CD4-positive, alpha-beta T cell treated with Interleukin-4 for 4 hours (primary cell): ENCODE measurements at regions not wholly inside any gene's neighbourhood (a gene's known extent, or its start where the extent isn't known, plus 50 kb on each side); places are given as distances from the start of the nearest gene placed in this dataset.
A peak's percentile ranks its signal among the peaks of the same experiment; 100 is the strongest.

Source experiments
- DNase-seq: peaks from one replicate; pipeline ENCODE4 v3.0.0-alpha.2; 2020

DNA sequence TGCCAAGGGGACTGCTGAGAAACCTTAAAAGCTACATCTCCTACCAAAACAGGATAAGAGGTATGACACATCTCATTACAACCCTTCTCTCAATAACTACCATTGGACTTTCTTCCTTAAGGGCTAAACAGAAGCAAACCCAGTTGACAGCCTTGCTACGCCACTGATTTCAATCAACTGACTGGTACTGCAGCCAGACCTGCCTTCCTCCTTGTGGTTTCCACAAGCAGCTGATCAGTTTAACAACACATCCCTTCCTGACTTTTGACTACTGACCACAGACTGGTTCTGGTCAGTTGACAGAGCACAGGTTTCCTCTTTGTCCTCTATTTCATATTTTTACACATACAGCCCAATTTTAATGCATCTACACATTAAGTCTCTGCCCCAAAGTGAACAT lies 108.8 kb downstream of the ADAMTS1 start:
- DNase-seq, result no peak

DNA sequence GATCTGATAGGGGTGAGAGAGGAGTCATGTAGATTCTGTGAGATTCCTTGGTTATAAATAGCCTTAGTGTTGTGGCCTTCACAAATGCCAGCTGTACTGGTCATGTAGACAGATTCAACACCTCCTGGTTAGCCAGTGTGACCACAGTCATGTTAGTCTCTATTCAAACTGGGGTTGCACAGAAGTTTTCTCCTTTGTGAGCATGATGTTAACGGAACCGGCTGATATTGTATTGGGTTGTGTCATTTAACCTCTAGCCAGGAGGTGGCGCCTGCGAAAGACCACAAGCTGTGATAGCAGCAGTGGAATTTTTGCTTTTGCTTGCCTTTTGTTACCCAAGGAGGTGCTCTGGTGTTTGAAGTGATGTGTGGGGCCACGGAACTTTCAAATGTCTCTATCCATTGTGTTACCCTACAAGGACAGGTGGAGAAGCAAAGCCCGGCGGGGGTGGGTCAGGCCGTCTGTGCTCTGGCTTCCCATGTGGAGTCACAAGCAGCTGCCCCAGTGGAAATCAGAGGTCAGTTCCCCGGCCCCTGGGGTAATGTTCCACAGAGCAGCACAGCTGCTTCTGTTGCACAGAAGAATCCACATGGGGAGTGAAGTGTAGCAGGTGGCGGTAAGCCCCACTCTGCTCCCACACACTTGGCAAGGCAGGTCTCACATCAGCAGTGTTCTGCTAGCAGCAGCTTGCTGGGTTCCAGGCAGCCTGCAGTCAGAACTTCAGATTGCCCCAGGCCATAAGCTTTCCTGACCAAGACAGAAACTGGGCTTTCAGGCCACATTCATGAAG lies 112.6 kb downstream of the ADAMTS1 start:
- no peak for DNase-seq

DNA sequence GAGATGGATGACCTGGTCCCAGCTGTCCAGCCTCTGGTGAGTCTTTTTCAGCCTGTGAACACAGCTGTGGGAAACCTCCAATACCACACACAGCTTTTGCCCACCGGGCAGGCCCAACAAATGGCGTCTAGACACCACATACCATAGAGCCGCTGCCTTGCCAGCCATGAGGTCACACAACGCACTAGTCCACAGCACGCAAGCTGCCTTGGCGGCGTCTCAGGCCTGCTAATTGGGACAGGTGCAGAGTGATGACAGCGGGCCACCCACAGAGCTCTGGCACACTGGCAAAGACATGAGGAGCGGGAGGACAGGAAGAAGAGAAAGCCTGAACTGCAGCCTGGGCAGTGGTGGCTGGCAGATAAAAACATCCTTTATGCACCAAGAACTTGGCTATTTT lies 125.5 kb downstream of the ADAMTS1 start:
- no peak for DNase-seq

DNA sequence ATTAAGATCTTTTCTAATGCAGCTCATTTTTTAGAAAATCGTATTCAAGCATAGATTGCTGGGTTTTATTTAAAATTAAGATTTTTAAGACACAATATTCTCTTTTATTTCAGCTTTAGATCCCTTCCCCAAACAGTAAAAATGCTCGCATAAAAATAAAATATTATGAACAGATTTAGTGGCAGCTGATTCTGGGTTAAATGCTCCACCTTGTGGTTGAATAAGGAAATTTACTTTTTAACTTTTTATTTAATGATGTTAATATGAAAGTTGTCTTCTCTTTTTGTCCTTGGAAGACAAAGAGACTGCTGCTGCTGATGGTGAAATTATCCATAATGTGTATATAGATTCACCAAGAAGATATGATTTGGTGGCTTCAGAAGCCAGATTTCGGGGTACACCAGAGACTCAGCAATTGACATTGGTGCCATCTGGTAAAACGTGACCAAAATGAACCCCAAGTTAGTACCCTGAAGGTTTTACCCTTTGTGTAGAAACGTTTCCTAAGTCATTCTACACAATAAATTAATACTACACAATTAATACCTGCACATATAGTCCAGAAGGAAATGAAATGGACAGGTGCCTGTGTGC lies 128.0 kb downstream of the ADAMTS1 start:
- DNase-seq, result no peak

DNA sequence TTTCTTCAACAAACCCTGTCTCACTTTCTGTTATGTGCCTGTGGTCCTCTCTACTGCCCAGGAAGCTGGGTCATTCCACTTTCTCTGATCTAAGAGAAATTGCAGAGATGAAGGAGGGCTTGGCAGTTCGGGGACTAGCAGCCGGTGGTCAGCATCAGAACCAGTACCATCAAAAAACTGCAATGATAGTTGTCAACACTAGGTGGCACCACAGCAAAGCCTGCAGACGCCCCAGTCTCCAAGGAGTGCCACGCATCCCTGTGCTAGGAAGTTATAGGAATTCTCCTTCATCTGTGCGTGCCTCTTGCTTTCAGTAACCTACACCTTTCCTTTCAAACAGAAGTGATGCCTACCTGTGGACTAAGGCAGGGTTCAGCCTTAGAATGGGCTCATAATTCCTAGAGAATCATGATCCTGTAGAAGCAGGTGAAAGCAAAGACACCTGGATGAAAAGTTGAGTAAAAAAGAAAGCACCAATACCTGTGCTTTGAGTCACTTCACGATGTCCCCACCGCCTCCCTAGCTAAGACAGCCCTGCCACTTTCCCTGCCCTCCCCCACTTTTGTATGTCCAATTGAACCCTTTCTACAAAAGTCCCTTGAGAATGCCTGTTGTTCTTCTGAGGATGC lies 129.2 kb downstream of the ADAMTS1 start:
- DNase-seq, result peak; percentile 18

DNA sequence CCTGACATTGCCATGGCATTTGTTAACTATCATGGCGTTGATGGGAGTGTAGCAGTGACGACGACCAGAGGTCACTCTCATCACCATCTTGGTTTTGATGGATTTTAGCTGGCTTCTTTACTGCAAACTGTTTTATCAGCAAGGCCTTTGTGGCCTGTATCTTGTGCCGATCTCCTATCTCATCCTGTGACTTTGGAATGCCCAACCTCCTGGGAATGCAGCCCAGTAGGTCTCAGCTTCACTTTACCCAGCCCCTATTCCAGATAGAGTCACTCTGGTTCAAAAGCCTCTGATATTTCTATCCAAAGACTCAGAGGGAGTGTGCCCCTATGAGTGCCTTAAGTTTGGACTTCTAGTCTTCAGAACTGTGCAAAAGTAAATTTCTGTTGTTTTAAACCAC lies 130.1 kb downstream of the ADAMTS1 start:
- DNase-seq, result no peak

DNA sequence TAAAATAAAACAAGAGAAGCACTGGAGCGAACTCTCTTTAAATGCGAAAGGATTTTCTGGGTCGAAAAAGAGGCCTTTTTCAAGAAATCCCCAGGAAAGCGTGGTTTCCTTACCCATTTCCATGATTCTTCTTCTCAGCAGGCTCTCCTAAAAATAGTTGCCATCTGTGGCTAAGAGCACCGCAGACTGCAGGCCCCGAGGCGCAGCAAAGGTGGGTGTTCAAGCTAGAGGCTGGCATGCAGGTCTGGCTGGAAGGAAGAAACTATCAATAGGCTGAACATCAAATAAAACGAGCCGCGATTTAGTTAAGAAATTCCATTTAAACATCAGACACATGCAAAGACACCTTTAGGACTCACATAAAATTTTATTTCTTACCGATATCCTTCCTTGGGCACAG lies 135.1 kb downstream of the ADAMTS1 start:
- DNase-seq, result no peak

DNA sequence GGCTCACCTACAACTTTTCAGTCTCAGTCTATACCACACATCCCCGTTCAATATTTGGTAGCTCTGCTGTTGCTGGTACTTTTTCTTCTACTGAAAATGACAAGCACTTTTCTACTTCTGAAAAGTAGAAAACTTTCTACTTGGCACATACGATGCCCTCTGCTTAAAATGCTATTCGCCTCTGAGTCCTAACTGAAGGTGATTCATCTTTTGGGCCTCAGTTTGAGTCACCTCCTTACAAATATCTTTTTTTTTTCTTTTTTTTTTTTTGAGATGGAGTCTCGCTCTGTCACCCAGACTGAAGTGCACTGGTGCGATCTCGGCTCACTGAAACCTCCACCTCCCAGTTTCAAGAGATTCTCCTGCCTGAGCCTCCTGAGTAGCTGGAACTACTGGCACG lies 136.0 kb upstream of the CYYR1 start:
- no peak for DNase-seq

DNA sequence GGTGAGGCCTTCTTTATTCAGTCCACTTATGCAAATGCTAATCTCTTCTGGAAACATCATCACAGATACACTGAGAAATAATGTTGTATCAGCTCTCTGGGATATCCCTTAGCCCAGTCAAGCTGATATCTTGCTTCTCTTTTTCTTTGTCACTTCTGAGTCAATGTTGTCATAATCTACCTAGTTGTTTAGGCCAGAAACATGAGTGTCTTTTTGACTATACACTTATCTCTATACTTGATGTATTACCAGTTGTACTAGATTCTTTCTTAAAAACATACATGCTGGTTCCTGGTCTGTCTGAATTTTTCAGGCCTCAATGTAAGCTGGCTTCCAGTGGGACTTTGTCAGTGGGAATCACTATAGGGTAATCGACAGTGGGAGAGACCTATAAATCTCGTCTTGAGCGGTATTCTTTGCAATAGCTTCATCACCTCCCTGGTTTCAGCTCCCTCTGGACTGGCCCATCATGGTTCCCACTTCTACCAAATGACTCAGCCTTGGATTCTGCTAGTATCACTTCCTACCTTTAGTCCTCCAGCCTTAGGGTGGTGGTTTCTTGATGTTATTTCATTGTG lies 135.2 kb upstream of the CYYR1 start:
- no peak for DNase-seq

DNA sequence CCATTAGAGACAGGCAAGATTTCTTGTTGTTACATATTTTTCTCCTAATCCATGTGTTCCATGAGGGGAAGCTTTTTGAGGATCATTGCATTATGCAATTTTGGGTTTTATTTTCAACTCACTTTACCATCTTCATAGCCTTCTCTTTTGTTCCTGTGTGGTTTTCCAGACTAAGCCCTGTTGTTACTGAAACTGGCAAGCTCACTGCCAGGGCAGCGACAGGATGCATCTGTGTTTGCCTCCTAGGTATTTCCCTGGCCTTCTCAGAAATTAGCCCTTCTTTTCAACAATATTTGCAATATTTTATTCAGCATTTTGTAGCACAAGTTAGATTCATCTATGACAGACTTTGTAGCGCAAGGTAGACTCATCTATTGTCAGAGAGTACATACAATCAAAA lies 134.2 kb upstream of the CYYR1 start:
- DNase-seq, result no peak

DNA sequence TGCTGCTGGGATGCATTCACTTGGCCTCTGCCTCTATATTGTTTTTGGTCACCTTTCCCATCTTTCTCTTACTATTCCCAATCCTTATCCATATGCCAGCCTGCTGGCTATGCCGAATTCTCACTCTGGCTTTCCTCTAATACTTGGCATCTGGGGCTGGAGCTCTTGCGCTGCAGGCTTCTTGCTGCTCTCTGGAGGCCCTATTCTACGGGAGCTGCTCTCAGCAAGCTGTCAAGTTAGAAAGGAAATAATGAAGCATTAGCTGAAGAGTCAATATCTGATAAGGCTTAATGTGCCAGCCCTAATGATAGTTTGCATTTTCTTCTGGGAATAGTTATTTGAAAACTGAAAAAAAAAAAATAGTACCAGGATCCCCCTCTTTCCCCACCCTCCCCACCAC lies 125.3 kb upstream of the CYYR1 start:
- no peak for DNase-seq

DNA sequence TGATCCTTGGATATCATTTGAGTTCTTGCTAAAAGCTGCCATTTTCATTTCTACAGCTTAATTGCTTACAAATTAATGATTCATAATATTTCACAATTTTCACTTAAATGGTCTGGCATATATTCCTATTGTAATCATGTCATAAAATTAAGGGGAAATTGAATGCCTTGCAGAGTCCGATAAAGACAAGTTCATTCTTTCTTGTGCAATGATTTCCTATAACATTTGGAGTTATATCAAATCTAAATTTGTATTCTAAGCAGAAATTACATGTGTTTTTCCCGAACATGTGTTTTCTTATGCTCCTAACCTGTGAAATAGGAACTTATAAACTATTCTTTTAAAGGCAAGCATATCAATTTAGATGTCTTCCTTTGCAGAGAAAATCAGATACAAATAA lies 118.3 kb upstream of the CYYR1 start:
- no peak for DNase-seq

DNA sequence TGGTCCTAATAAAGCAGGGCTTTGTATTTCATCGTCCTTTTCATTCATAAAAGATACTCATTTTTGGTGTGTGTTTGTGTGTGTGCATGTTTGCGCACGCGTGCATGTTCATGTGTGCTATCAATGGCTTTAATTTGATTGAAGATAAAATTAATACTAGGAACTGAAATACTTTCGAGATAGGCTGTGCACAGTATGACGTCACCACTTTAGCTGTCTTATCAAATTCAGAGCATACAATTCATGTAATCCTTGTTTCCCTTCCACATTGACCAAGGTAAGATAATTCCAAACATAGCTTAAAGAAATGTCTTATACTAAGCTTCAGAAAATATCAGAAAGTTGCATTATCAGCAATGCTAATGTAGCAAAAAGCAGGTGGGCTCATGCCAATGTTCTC lies 113.6 kb upstream of the CYYR1 start:
- no peak for DNase-seq

DNA sequence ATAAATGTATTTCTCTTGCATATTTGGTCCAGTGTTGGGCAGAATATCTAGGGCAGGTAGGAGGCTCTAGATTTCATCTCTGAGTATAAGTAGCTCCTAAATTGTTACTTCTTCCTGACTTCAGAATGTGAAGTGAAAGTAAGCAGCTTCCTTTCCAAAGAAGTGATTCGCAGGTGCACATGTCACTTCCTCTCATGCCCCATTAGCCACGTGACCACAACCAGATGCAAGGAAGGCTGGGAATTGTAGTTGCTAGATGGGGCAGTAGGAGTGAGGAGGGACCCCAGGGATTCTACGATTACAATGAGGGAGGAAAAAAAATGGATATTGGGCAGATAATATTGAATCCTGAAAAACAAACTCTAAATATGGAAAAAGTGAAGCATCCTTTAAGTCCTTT lies 113.2 kb upstream of the CYYR1 start:
- peak; percentile 8 for DNase-seq

DNA sequence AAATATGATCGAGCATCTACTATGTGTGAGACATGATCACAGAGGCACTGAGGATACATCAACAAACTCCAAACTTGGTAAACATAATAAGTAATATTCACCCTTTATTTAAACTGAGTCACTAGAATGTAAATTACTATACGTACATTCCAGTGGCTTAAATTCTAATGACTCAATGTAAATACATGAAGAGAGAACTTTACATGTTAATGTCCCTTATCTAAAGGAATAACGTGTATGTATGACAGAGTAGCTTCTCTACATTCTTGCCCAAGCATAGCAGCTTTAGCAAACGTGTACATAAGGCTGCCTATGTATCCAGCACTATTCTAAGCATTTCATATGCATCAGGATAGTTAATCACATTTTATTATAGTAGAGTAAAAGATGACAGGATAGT lies 111.8 kb upstream of the CYYR1 start:
- DNase-seq, result no peak

DNA sequence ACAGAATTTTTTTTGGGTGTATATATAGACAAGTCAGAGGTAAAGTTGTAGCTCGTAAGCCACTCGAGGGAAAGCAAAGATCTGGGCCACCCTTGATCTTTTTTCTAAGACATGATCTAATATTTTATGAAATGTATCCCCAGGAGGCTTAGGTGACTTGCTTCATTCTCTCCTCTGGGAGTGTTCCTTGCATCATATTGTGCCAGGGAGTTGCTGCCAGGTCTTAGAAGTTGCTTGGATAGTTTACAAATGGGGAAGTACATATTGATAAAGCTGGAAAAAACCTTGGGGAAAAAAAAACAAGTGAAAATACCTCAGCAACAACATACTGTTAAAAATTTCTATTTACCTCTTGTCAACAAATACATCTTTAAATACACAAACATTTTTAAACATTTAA lies 110.9 kb upstream of the CYYR1 start:
- DNase-seq, result no peak

DNA sequence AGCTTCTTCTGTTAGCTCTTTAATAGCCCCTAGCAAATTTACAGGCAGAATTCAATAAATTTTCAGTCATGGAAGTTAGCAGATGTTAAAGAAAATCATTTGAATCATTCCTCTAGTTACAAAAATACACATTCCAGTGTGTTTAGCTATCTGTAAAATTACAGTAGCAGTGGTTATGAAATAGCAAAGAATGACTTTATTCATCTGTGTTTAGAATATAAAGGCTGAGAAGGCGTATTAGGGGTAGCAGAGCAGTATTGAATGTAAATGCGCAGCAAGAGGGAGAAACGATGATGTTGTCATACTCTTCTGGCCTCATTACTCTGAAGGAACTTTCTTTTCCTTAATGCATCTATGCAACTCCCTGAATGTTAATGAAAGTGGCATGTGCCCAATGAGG lies 106.2 kb upstream of the CYYR1 start:
- DNase-seq, result no peak

DNA sequence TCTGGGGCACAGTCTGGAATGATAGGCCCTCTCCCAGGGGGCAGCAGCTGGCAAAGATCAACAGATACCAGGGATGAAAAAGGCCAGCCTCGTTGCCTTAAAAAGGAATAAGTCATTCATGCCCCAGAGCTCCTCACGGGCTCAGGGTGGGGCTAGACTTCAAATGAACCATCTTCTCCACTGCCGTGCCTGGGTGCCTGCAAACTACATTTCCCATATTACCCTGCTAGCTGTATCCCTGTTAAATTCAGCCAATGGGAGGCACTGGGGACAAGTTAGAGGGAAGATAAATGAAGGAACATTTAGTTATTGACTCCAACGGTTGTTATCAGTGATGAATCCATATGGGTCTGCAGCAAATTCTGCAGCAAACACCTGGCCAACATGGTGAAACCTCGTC lies 101.2 kb upstream of the CYYR1 start:
- DNase-seq, result no peak

DNA sequence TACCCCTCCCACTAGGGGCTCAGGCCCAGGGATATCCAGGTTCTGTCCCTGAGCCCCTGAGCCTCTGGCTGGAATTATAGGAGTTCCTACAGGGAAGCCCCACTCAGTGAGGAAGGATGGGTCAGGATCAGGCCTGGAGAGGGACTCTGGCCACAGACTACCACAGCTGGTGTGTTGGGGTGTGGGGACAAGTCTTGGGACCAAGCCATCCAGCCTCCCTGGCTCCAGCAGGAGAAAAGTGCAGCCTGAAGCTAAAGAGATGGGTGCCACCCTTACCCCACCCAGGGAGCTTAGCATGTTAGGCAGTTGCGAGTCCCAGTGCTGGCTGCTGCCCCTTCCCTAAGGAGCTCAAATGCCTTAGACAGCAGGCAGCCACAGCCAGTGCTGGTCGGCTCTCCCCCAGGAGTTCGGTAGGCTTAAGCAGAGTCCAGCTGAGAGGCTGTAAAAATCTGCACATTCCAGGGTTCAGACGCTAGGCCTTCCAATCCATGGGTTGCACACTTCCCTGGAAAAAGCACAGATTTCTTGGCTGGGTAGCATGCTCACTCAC lies 96.2 kb upstream of the CYYR1 start:
- no peak for DNase-seq

DNA sequence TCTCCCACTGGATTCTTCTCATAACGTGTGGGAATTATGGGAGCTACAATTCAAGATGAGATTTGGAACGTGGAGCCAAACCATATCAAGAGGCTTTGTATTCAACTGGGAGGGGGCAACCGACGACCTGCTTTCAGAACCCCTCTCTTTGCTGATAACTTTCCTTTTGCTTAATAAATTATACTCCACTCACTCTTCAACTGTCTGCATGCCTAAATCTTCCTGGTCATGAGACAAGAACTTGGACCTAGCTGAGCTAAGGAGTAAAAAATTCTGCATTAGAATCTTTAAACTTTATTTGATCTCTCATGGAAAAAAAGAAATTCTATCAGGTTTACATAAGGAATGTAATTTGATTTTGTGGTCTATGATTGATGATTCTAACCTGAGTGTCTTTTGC lies 86.7 kb upstream of the CYYR1 start:
- DNase-seq, result no peak

DNA sequence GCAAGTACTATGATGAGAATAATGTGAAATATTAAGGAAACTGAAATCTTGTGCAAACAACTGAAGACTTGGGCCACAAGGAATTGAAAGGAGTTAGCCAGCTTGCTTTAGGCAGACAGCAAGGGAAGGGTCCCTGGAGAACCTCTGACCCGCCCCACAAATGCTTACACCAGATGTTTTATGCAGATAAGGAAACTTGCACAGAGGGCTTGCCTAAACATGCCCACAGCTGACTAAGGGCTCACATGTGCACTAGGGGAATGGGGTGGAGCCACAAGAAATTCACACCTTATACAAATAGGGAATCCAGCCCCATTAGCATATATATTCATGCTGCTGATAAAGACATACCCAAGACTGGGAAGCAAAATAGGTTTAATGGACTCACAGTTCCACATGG lies 86.1 kb upstream of the CYYR1 start:
- no peak for DNase-seq

DNA sequence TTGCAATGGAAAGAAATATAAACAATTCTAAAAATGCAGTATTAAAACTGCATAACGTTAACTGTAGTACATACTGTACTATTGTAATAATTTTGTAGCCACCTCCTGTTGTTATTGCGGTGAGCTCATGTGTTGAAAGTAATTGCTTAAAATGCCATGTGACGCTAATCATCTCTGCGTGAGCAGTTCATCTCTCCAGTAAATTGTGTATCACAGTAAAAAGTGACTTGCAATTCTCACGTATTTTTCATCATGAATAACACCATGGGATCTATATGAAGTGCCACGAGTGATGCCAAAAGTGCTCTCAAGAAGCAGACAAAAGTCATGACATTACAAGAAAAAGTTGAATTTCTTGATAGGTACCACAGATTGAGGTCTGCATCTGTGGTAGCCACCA lies 82.4 kb upstream of the CYYR1 start:
- DNase-seq, result no peak

DNA sequence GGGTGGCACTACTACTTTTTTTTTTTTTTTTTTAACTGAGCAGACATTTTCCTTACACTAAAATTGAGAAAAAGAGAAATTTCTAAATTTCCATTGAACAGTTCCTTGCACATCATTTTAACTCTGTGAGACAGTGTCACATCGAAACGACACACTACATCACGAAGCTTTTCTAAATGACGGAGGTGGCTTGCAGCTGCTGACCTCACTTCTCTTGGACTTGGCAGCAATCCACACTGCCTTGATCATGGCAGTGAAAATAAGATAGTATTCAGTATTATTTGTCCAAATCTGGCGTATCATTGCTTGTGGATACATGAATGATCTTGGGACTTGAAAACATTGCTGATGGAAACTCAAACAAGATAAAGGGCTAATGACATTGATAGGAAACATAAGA lies 80.3 kb upstream of the CYYR1 start:
- DNase-seq, result no peak

DNA sequence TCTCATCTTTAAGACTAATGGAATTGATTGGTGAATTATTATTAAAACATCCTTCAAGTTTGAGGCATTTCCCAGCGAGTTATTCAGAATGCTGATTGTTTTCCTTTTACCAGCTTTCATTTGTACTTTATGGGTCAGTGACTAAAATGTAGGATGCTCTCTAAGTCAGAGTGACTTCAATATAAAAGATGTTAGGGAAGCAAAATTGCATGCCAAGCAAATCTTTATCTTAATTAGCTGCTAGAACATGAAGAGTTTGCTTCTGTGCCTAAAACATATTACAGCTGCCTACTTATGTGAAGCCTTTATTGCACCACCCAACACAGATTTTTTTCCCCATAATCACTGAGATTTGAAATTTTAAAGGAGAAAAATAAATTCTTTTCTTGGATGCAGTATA lies 79.8 kb upstream of the CYYR1 start:
- no peak for DNase-seq
